HL-60 (cell line): ENCODE measurements at regions not wholly inside any gene's neighbourhood (a gene's known extent, or its start where the extent isn't known, plus 50 kb on each side); places are given as distances from the start of the nearest gene placed in this dataset.

Source experiments
- DNase-seq, 2 experiments: peaks; one replicate each; pipeline ENCODE4 v3.0.0-alpha.2; 2010 to 2020; ENCODE audit warnings: low read depth in 1 of 2, low spot score in 1 of 2
- H3K27ac ChIP-seq: fragments of 250-450 bp; sonication (Bioruptor Pico); replicated peaks from 2 replicates; pipeline ENCODE4 v1.5.1; 2020; ENCODE audit warnings: mild to moderate bottlenecking, moderate library complexity
- H3K27me3 ChIP-seq: fragments of 250-450 bp; sonication (Bioruptor Pico); 2 replicates; pipeline ENCODE4 v1.5.1; 2021; ENCODE audit warnings: mild to moderate bottlenecking, moderate library complexity; ENCODE audit not compliant: insufficient read depth, poor library complexity, severe bottlenecking
- H3K4me3 ChIP-seq: replicated peaks from 2 replicates; pipeline ENCODE4 v1.5.1; 2011; ENCODE audit warnings: mild to moderate bottlenecking, control low read depth, low read length; ENCODE audit not compliant: insufficient read depth
- GABPA ChIP-seq: IDR thresholded peaks from 2 replicates; pipeline ENCODE4 v1.6.1; 2012; ENCODE audit warnings: low read depth
- POLR2AphosphoS5 ChIP-seq: IDR thresholded peaks from 2 replicates; pipeline ENCODE4 v1.6.1; 2012; ENCODE audit warnings: low read depth
- REST ChIP-seq: IDR thresholded peaks from 2 replicates; pipeline ENCODE4 v1.6.1; 2012; ENCODE audit warnings: low read depth; ENCODE audit not compliant: insufficient replicate concordance
- SPI1 ChIP-seq: IDR thresholded peaks from 2 replicates; pipeline ENCODE4 v1.6.1; 2012; ENCODE audit warnings: low read depth, mild to moderate bottlenecking, borderline replicate concordance
- TF ChIP-seq, protein P1 (sequence below): IDR thresholded peaks from one replicate; pipeline ENCODE4 v1.5.1; 2011; ENCODE audit warnings: low read length, control low read depth, inconsistent platforms; ENCODE audit not compliant: insufficient read depth

DNA sequence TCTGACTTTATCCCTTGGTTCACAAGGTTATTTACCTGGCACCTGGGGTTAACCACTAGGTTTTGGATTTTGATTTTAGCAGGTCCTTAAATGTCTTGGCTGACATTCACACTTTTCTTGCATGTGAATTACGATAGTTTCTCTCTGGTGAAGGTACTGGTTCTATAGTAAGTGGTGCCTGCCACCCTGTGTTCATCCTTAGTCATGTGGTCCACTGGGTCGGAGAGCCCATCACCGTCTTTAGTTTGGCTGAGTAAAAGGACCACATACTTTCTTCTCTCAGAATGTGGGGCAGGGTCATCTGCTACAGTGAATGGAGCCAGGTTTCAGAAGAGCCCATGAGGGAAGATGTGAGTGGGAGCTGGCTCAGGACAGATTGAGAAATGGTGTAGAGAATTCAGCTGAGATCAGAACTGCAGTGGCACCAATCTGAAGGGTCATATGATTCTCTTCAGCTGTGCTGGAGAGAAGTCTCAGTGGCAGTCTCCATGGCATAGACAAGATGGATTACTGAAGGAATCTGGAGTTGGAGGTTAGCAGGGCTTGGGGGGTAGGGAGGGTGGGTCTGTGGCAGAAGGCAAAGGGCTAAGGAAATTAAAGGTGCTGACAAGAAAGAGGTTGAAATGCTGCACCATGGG is 310.4 kb downstream of the GPAT3 start:
- Histone ChIP-seq H3K4me3 (no peak overlapping the region), H3K27me3 (no peaks in the 10 kb centered on the region), H3K27ac (no peak overlapping the region)
- no peak for DNase-seq
- TF ChIP-seq POLR2AphosphoS5 (no peak), REST (no peak), SPI1 (no peak), GABPA (no peak)
- TF ChIP-seq, protein P1, sequence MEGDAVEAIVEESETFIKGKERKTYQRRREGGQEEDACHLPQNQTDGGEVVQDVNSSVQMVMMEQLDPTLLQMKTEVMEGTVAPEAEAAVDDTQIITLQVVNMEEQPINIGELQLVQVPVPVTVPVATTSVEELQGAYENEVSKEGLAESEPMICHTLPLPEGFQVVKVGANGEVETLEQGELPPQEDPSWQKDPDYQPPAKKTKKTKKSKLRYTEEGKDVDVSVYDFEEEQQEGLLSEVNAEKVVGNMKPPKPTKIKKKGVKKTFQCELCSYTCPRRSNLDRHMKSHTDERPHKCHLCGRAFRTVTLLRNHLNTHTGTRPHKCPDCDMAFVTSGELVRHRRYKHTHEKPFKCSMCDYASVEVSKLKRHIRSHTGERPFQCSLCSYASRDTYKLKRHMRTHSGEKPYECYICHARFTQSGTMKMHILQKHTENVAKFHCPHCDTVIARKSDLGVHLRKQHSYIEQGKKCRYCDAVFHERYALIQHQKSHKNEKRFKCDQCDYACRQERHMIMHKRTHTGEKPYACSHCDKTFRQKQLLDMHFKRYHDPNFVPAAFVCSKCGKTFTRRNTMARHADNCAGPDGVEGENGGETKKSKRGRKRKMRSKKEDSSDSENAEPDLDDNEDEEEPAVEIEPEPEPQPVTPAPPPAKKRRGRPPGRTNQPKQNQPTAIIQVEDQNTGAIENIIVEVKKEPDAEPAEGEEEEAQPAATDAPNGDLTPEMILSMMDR = no peak

- Histone ChIP-seq H3K27me3 (no peaks in the 10 kb centered on the region), H3K27ac (no peak overlapping the region), H3K4me3 (no peak overlapping the region)
- no peak for DNase-seq
- TF ChIP-seq SPI1 (no peak), GABPA (no peak)
- TF ChIP-seq, protein P1 = no peak
Measured at GRCh38 chr4:83839615-83840014, 303.7 kb downstream of the GPAT3 start.

- TF ChIP-seq REST (no peak), GABPA (no peak), POLR2AphosphoS5 (no peak), SPI1 (no peak)
- TF ChIP-seq, protein P1 = no peak
- no peaks in the 10 kb centered on the region for H3K27me3 ChIP-seq
- no peak overlapping the region for H3K4me3 ChIP-seq
- DNase-seq = no peak
- no peak overlapping the region for H3K27ac ChIP-seq
Measured at GRCh38 chr4:83837614-83838308, 301.9 kb downstream of the GPAT3 start.
